ENCODE measurements at regions not wholly inside any gene's neighbourhood (a gene's known extent, or its start where the extent isn't known, plus 50 kb on each side); places are given as distances from the start of the nearest gene placed in this dataset.

DNA sequence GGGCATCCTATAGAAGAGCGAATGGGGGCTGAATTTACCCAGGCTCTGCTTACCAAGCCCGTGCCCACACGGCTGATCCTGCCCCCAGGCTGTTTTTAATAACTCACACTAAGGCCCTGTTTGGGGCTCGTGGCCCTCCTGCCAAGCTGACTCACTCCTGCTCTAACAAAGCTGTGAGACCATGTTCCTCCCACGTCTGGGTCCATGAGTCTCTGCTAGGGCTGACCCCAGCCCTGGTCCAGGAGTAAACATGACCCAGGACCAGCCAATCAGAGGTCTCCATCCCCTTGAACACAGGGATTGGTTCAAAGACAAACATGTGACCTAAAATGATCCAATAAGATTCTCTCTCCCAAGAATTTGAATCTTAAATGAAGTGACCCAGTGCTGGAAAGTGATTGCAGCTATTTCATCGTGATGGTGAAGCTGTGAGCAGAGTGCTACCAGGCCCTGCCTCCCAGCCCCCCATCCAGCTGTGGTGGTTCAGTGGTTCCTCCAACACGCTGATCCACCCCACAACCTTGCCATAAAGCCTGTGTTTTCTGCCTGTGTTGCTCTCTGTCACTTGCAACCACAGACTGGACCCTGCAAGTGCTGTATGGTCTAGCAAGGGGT, 57.2 kb downstream of the C16orf82 start:
- no peak for DNase-seq

DNA sequence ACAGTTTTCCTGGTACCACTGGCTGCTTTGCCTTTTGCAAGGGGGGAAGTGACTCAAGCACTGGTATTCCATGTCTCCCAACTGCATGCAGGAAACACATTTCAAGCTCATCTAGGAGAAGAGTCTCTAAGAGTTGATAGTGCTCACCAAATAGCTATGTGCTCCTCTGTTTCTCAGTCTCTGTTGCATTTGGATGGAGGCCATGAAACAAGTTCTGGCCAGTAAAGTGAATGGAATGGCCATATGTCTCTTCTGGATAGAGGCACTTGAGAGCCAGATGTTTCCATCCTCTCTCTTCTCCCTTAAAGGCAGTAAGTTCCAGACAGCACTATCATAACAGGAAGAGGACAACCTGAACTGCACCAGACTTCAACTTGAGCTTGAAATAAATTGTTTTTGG, 60.6 kb downstream of the C16orf82 start:
- DNase-seq, result no peak

DNA sequence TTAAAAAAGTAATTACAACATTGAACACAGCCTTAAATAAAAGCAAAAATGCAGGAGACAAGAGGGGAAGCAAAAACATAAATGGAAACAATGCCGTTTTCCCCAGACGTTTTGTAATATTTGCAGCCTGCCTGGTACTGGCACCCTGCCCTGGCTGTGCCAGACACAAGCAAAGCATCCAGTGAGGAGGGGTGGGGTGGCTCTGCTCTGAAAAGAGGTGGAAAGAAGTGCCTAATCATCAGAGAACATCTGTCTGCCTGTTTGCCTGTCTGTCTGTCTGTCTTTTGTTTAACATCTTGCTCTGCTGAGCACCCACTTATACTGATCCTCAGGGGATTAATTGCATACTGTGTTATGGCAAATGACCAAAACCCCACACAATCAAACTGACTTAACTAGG, 62.7 kb downstream of the C16orf82 start:
- peak; percentile 37 for DNase-seq

DNA sequence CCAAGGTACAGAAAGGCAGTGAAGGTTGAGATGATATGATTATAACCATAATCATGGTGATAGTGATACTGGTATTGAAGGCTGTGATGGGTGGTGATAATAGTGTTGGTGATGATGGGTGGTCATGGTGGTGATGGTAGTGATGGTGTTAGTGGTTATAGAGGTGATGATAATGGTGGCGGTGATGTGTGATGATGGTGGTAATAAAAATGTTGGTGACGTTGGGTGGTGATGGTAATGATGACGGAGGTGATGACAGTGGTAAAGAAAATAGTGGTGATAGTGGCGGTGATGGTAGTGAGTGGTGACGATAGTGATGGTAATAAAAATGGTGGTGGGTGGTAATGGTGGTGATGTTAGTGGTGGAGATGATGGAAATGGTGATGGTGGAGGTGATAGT, 65.1 kb upstream of the KDM8 start:
- DNase-seq, result no peak

DNA sequence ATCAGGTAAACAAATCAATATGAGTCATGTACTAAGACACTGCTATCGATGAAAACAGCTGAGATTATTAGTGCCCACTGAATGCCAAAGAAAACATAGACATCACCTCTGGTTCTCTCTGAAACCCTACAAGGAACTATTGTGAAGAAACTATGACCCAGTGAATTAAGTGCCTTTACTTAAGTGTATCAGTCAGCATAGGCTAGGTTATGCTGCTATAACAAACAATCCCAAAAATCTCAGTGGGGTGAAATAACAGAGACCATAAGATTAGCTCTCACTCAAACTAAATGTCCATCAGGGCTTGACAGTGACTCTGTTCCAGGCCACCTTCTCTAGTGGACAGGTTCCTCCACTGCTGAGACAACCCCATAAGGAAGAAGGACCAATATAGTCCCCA, 57.7 kb upstream of the KDM8 start:
- DNase-seq, result no peak

DNA sequence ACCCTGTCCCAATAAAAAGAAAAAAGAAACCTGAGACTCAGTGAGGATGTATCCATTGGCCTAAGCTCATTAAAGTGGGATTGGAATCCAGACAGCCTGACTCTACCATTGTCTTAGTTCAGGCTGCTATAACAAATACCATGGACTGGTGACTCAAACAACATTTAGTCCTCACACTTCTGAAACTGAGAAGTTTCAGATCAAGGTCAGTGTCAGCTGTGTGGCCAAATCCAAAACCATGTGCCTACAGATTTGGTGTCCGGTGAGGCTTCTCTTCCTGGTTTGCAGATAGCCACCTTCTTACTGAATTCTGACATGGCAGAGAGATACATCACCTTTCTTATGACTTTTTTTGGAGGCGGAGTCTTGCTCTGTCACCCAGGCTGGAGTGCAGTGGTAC, 53.3 kb upstream of the KDM8 start:
- no peak for DNase-seq

DNA sequence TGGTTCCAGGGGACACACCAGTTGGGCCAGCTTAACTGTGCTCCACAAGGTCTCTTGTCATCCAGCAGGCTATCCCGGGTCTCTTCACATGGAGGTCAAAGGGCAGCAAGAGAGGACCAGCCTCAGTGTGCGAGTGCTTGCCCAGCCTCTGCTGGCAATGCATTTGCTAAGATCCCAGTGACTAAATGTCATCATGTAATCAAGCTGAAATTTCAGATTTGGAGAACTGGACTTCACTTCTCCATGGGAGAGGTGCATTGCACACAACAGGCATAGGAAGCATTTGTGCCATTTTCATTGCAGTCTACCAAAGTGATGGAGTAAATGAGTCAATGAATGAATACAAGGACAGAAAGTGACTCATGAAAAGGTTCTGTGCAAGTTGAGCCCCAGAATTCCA, 51.2 kb upstream of the KDM8 start:
- DNase-seq, result no peak

DNA sequence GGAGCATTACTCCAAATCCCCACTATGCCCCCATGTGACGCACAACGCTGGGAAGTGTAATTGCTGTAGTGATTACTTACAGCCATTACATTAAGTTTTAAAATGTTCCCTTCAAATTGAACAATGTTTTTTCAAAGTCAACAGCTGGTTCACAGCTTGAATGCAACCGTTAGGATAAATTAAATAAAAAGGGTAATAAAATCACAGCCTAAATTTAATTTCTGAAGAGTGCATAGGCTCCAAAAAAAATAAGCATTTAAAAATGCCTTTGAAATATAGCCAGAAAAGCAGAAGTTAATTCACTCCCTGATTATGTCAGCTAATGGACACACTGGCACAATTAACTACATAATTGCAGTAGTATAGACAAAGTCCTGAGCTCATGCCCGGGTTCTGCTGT, 50.5 kb upstream of the KDM8 start:
- DNase-seq, result no peak

All from NCI-H2029 treated with DMSO at 0.1 percent for 48 hours (cell line).